Suppressor macrophage treated with lipopolysaccharide for 4 hours (primary cell): ENCODE measurements at regions not wholly inside any gene's neighbourhood (a gene's known extent, or its start where the extent isn't known, plus 50 kb on each side); places are given as distances from the start of the nearest gene placed in this dataset.
"Not testable (repeated sequence)": the region's sequence is repeated elsewhere in the genome, so short reads cannot be mapped to it uniquely, and the experiment has no call there.

Source experiments
- DNase-seq: peaks from one replicate; pipeline ENCODE4 v3.0.0-alpha.2; 2020

GRCh38 chr14:53448682-53449081, 295.6 kb upstream of the DDHD1 start:
- DNase-seq: no peak

GRCh38 chr14:53444677-53445312, 291.7 kb upstream of the DDHD1 start:
- DNase-seq: no peak

GRCh38 chr14:53441789-53442188, 288.7 kb upstream of the DDHD1 start:
- no peak for DNase-seq

GRCh38 chr14:53437858-53438257, 284.7 kb upstream of the DDHD1 start:
- DNase-seq: no peak

GRCh38 chr14:53432378-53432802, 279.3 kb upstream of the DDHD1 start:
- DNase-seq: no peak

GRCh38 chr14:53430870-53431269, 277.7 kb upstream of the DDHD1 start:
- no peak for DNase-seq

- no peak for DNase-seq
Measured at GRCh38 chr14:53412819-53413675, 259.9 kb upstream of the DDHD1 start.

- DNase-seq: no peak
Measured at GRCh38 chr14:53411125-53411524, 258.0 kb upstream of the DDHD1 start.

- DNase-seq: no peak
Measured at GRCh38 chr14:53409969-53410368, 256.8 kb upstream of the DDHD1 start.

GRCh38 chr14:53409289-53409688, 256.2 kb upstream of the DDHD1 start:
- DNase-seq: no peak

- DNase-seq: no peak
Measured at GRCh38 chr14:53408175-53408879, 255.2 kb upstream of the DDHD1 start.

- no peak for DNase-seq
Measured at GRCh38 chr14:53406519-53406918, 253.4 kb upstream of the DDHD1 start.

- DNase-seq: no peak
Measured at GRCh38 chr14:53401646-53402045, 248.5 kb upstream of the DDHD1 start.

- no peak for DNase-seq
Measured at GRCh38 chr14:53399057-53399456, 245.9 kb upstream of the DDHD1 start.

- no peak for DNase-seq
Measured at GRCh38 chr14:53398616-53399015, 245.5 kb upstream of the DDHD1 start.

GRCh38 chr14:53395267-53395666, 242.1 kb upstream of the DDHD1 start:
- not testable (repeated sequence) for DNase-seq

- DNase-seq: no peak
Measured at GRCh38 chr14:53391631-53392285, 238.6 kb upstream of the DDHD1 start.

GRCh38 chr14:53391156-53391555, 238.0 kb upstream of the DDHD1 start:
- no peak for DNase-seq

GRCh38 chr14:53390008-53390407, 236.9 kb upstream of the DDHD1 start:
- no peak for DNase-seq

GRCh38 chr14:53389202-53389601, 236.1 kb upstream of the DDHD1 start:
- DNase-seq: no peak

- DNase-seq: no peak
Measured at GRCh38 chr14:53386362-53386761, 233.2 kb upstream of the DDHD1 start.

- no peak for DNase-seq
Measured at GRCh38 chr14:53384536-53384935, 231.4 kb upstream of the DDHD1 start.

GRCh38 chr14:53384073-53384472, 230.9 kb upstream of the DDHD1 start:
- no peak for DNase-seq
